WTC11 (cell line): ENCODE measurements at regions not wholly inside any gene's neighbourhood (a gene's known extent, or its start where the extent isn't known, plus 50 kb on each side); places are given as distances from the start of the nearest gene placed in this dataset.

Experiments used
- MAX ChIP-seq: sonication (generic); formaldehyde crosslinking; IDR thresholded peaks from 2 replicates; pipeline ENCODE4 v1.8.0; 2022; ENCODE audit warnings: mild to moderate bottlenecking, missing genetic modification reagents
- NR2C2 ChIP-seq: sonication (generic); formaldehyde crosslinking; IDR thresholded peaks from 2 replicates; pipeline ENCODE4 v1.8.0; 2022; ENCODE audit warnings: mild to moderate bottlenecking, missing genetic modification reagents
- NR3C1 ChIP-seq: sonication (generic); formaldehyde crosslinking; conservative IDR thresholded peaks from 2 replicates; pipeline ENCODE4 v1.8.1; 2023; ENCODE audit warnings: low read depth, mild to moderate bottlenecking, missing genetic modification reagents
- RELA ChIP-seq: sonication (generic); formaldehyde crosslinking; IDR thresholded peaks from 2 replicates; pipeline ENCODE4 v1.8.1; 2022; ENCODE audit warnings: missing genetic modification reagents, mild to moderate bottlenecking, borderline replicate concordance
- ZNF263 ChIP-seq: sonication (generic); formaldehyde crosslinking; IDR thresholded peaks from 2 replicates; pipeline ENCODE4 v1.8.1; 2022; ENCODE audit warnings: low read depth, mild to moderate bottlenecking, moderate library complexity, missing genetic modification reagents
- TF ChIP-seq, protein P1 (sequence below): fragments of 200-600 bp; IDR thresholded peaks from 2 replicates; pipeline ENCODE4 v1.8.0; 2022; ENCODE audit warnings: antibody characterized with exemption
- TF ChIP-seq, protein P2 (sequence below): sonication (generic); formaldehyde crosslinking; IDR thresholded peaks from 2 replicates; pipeline ENCODE4 v1.8.1; 2022; ENCODE audit warnings: low read depth, missing genetic modification reagents, borderline replicate concordance

GRCh38 chr18:10053861-10054260 lies 140.0 kb downstream of the VAPA start:
- TF ChIP-seq, protein P1, sequence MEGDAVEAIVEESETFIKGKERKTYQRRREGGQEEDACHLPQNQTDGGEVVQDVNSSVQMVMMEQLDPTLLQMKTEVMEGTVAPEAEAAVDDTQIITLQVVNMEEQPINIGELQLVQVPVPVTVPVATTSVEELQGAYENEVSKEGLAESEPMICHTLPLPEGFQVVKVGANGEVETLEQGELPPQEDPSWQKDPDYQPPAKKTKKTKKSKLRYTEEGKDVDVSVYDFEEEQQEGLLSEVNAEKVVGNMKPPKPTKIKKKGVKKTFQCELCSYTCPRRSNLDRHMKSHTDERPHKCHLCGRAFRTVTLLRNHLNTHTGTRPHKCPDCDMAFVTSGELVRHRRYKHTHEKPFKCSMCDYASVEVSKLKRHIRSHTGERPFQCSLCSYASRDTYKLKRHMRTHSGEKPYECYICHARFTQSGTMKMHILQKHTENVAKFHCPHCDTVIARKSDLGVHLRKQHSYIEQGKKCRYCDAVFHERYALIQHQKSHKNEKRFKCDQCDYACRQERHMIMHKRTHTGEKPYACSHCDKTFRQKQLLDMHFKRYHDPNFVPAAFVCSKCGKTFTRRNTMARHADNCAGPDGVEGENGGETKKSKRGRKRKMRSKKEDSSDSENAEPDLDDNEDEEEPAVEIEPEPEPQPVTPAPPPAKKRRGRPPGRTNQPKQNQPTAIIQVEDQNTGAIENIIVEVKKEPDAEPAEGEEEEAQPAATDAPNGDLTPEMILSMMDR: no peak
- TF ChIP-seq MAX (no peak), RELA (CRISPR knock-in tag) (no peak), NR3C1 (CRISPR knock-in tag) (no peak), NR2C2 (CRISPR knock-in tag) (no peak), ZNF263 (CRISPR knock-in tag) (no peak)
- TF ChIP-seq, protein P2, sequence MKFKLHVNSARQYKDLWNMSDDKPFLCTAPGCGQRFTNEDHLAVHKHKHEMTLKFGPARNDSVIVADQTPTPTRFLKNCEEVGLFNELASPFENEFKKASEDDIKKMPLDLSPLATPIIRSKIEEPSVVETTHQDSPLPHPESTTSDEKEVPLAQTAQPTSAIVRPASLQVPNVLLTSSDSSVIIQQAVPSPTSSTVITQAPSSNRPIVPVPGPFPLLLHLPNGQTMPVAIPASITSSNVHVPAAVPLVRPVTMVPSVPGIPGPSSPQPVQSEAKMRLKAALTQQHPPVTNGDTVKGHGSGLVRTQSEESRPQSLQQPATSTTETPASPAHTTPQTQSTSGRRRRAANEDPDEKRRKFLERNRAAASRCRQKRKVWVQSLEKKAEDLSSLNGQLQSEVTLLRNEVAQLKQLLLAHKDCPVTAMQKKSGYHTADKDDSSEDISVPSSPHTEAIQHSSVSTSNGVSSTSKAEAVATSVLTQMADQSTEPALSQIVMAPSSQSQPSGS: no peak
